Activated B cell treated with CpG ODN at 0.5 μM for 24 hours (primary cell): ENCODE measurements at regions not wholly inside any gene's neighbourhood (a gene's known extent, or its start where the extent isn't known, plus 50 kb on each side); places are given as distances from the start of the nearest gene placed in this dataset.

ENCODE experiments used
- ATAC-seq: fragments of 200-7000 bp; cut with Tn5 transposase; one replicate; pipeline ENCODE4 v1.10.0; 2021; ENCODE audit warnings: low read depth, mild to moderate bottlenecking, moderate library complexity
- CTCF ChIA-PET: fragments of 350-600 bp; sonication (Branson Sonifier 250); formaldehyde crosslinking; loops from one replicate; lab custom pipeline; 2021; ENCODE audit warnings: antibody characterized with exemption; lab: Charles Lee
- POLR2A ChIA-PET: fragments of 350-600 bp; sonication (Branson Sonifier 250); formaldehyde crosslinking; loops from one replicate; lab custom pipeline; 2021; ENCODE audit warnings: antibody characterized with exemption; lab: Charles Lee
- DNase-seq: peaks from one replicate; pipeline ENCODE4 v3.0.0; 2022
- H3K27ac Mint-ChIP-seq: one replicate; pipeline ENCODE4 v1.8.0; 2020; ENCODE audit warnings: mixed read lengths
- H3K27me3 Mint-ChIP-seq: one replicate; pipeline ENCODE4 v1.8.0; 2021; ENCODE audit warnings: mixed read lengths
- H3K36me3 Mint-ChIP-seq: one replicate; pipeline ENCODE4 v1.8.0; 2021; ENCODE audit warnings: low read depth, mixed read lengths
- H3K4me1 Mint-ChIP-seq: one replicate; pipeline ENCODE4 v1.8.0; 2021; ENCODE audit warnings: mixed read lengths
- H3K4me3 Mint-ChIP-seq: one replicate; pipeline ENCODE4 v1.8.0; 2020; ENCODE audit warnings: mild to moderate bottlenecking, mixed read lengths
- H3K9me3 Mint-ChIP-seq: one replicate; pipeline ENCODE4 v1.8.0; 2020; ENCODE audit warnings: mixed read lengths
- CTCF ChIP-seq: fragments of 200-600 bp; IDR thresholded peaks from one replicate; pipeline ENCODE4 v1.8.0; 2022; ENCODE audit warnings: antibody characterized with exemption, mild to moderate bottlenecking
- intact Hi-C: fragments of 100-400 bp; cut with micrococcal nuclease; formaldehyde crosslinking; loops from one replicate; pipeline ENCODE4 v1.15.1; 2024

GRCh38 chr16:86211800-86212199 is 298.5 kb upstream of the FOXF1 start:
- Mint-ChIP-seq H3K9me3 (peaks cover 11% of the 10 kb centered on the region), H3K4me1 (peaks cover 33% of the 10 kb centered on the region), H3K27ac (peak overlapping the region; percentile 25), H3K4me3 (peak overlapping the region; percentile 7), H3K36me3 (no peaks in the 10 kb centered on the region), H3K27me3 (peaks cover 3% of the 10 kb centered on the region)
- DNase-seq: no peak
- TF ChIP-seq CTCF: no peak
- no peak for ATAC-seq
- ChIA-PET CTCF (no interaction called here), POLR2A (no interaction called here)
- intact Hi-C loops: no loop called here

GRCh38 chr16:86212706-86213436 is 297.5 kb upstream of the FOXF1 start:
- Mint-ChIP-seq H3K4me1 (peaks cover 33% of the 10 kb centered on the region), H3K27me3 (peaks cover 2% of the 10 kb centered on the region), H3K9me3 (peaks cover 11% of the 10 kb centered on the region), H3K4me3 (peak overlapping the region; percentile 13), H3K36me3 (no peaks in the 10 kb centered on the region), H3K27ac (peak overlapping the region; percentile 70)
- ChIA-PET CTCF (no interaction called here), POLR2A (no interaction called here)
- intact Hi-C loops: no loop called here
- DNase-seq (no peak), ATAC-seq (peak; percentile 79)
- no peak for TF ChIP-seq CTCF

GRCh38 chr16:86213437-86214205 is 296.7 kb upstream of the FOXF1 start:
- ChIA-PET POLR2A (no interaction called here), CTCF (no interaction called here)
- ATAC-seq (peak; percentile 34), DNase-seq (no peak)
- H3K9me3 Mint-ChIP-seq: peaks cover 11% of the 10 kb centered on the region
- H3K4me3 Mint-ChIP-seq: peak overlapping the region; percentile 12
- intact Hi-C loops: no loop called here
- H3K36me3 Mint-ChIP-seq: no peaks in the 10 kb centered on the region
- peak overlapping the region; percentile 70 for H3K27ac Mint-ChIP-seq
- peaks cover 2% of the 10 kb centered on the region for H3K27me3 Mint-ChIP-seq
- no peak for TF ChIP-seq CTCF
- peaks cover 33% of the 10 kb centered on the region for H3K4me1 Mint-ChIP-seq

- Mint-ChIP-seq H3K27me3 (peaks cover 6% of the 10 kb centered on the region), H3K27ac (no peak overlapping the region), H3K9me3 (peaks cover 11% of the 10 kb centered on the region), H3K4me3 (no peak overlapping the region), H3K4me1 (peaks cover 33% of the 10 kb centered on the region), H3K36me3 (no peaks in the 10 kb centered on the region)
- no peak for ATAC-seq
- CTCF ChIA-PET: no interaction called here
- intact Hi-C loops: no loop called here
- POLR2A ChIA-PET: no interaction called here
- no peak for TF ChIP-seq CTCF
- no peak for DNase-seq
These were observed 295.7 kb upstream of the FOXF1 start for GRCh38 chr16:86214326-86215232.
